DOHH2 (cell line): ENCODE measurements at regions not wholly inside any gene's neighbourhood (a gene's known extent, or its start where the extent isn't known, plus 50 kb on each side); places are given as distances from the start of the nearest gene placed in this dataset.

Experiments
- H3F3A ChIP-seq: fragments of 200-600 bp; sonication (generic), shearing (Covaris generic); 2 replicates; pipeline ENCODE4 v1.6.0; 2016; ENCODE audit warnings: antibody characterized with exemption, mild to moderate bottlenecking; ENCODE audit not compliant: control insufficient read depth, insufficient read depth
- H3K27ac ChIP-seq: fragments of 200-600 bp; sonication (generic); 2 replicates; pipeline ENCODE4 v1.5.1; 2014; ENCODE audit warnings: low read depth, mild to moderate bottlenecking, low read length, moderate library complexity
- H3K27me3 ChIP-seq: fragments of 200-600 bp; sonication (generic); 2 replicates; pipeline ENCODE4 v1.6.1; 2014; ENCODE audit warnings: mild to moderate bottlenecking, low read length, mixed read lengths; ENCODE audit not compliant: control insufficient read depth
- H3K36me3 ChIP-seq: fragments of 200-600 bp; sonication (generic); 2 replicates; pipeline ENCODE4 v1.6.1; 2014; ENCODE audit warnings: mild to moderate bottlenecking, low read length, moderate library complexity, mixed read lengths; ENCODE audit not compliant: control insufficient read depth
- H3K4me1 ChIP-seq: fragments of 200-600 bp; sonication (generic); 2 replicates; pipeline ENCODE4 v1.6.1; 2014; ENCODE audit warnings: mild to moderate bottlenecking, low read length, mixed read lengths; ENCODE audit not compliant: control insufficient read depth
- H3K4me2 ChIP-seq: fragments of 200-600 bp; sonication (generic); 2 replicates; pipeline ENCODE4 v1.6.0; 2014; ENCODE audit warnings: mild to moderate bottlenecking, low read length, moderate library complexity
- H3K4me3 ChIP-seq: fragments of 200-600 bp; sonication (generic); 2 replicates; pipeline ENCODE4 v1.5.1; 2014; ENCODE audit warnings: mild to moderate bottlenecking, low read length, mixed read lengths
- H3K79me2 ChIP-seq: fragments of 200-600 bp; sonication (generic); 2 replicates; pipeline ENCODE4 v1.6.1; 2014; ENCODE audit warnings: mild to moderate bottlenecking, low read length, mixed read lengths; ENCODE audit not compliant: control insufficient read depth
- H3K9me2 ChIP-seq: fragments of 200-600 bp; sonication (generic); replicated peaks from 2 replicates; pipeline ENCODE4 v1.6.1; 2014; ENCODE audit warnings: mild to moderate bottlenecking, low read length, mixed read lengths; ENCODE audit not compliant: control insufficient read depth
- H3K9me3 ChIP-seq: fragments of 200-600 bp; sonication (generic); 2 replicates; pipeline ENCODE4 v1.6.1; 2014; ENCODE audit warnings: antibody characterized with exemption, low read length, mixed read lengths; ENCODE audit not compliant: control insufficient read depth, insufficient read depth
- H4K20me1 ChIP-seq: fragments of 200-600 bp; sonication (generic); 2 replicates; pipeline ENCODE4 v1.6.0; 2014; ENCODE audit warnings: low read depth, mild to moderate bottlenecking, antibody characterized with exemption, low read length, moderate library complexity; ENCODE audit not compliant: control insufficient read depth, insufficient read depth
- EZH2phosphoT487 ChIP-seq: fragments of 200-600 bp; sonication (generic); IDR thresholded peaks from 2 replicates; pipeline ENCODE4 v1.6.1; 2017; ENCODE audit warnings: borderline replicate concordance, mild to moderate bottlenecking, antibody characterized with exemption, low read length, moderate library complexity, mixed read lengths
- TF ChIP-seq, protein P1 (sequence below): fragments of 200-600 bp; sonication (generic); IDR thresholded peaks from one replicate; pipeline ENCODE4 v1.5.1; 2014; ENCODE audit warnings: antibody characterized with exemption, mild to moderate bottlenecking, low read depth, low read length; ENCODE audit not compliant: poor library complexity, severe bottlenecking

DNA sequence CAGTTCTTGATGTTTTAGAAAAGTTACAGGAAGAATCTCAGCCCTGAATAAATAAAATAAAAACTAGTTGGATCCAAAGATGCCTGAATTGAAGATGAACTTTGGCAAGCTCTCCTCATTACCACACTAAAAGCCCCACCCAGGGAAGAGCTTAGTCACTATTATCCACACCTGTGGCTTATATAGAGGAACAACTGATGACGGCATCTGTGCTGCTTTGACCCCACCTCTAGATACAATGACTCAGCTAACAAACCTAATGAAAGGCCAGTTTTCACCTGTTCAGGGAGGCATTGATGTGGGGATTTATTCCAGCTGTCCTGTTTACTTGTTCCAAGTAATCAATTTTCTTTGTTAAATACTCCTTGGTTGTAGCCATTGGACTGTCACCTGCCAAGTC, 604.7 kb upstream of the EPHA6 start:
- Histone ChIP-seq H3K79me2 (no peaks in the 10 kb centered on the region), H3K36me3 (no peaks in the 10 kb centered on the region), H3K9me2 (no peaks in the 10 kb centered on the region), H3K27me3 (no peaks in the 10 kb centered on the region), H3K4me3 (no peak overlapping the region), H4K20me1 (no peaks in the 10 kb centered on the region), H3K9me3 (no peaks in the 10 kb centered on the region), H3F3A (no peaks in the 10 kb centered on the region), H3K4me2 (no peak overlapping the region), H3K4me1 (no peaks in the 10 kb centered on the region), H3K27ac (no peak overlapping the region)
- TF ChIP-seq EZH2phosphoT487 = no peak
- TF ChIP-seq, protein P1, sequence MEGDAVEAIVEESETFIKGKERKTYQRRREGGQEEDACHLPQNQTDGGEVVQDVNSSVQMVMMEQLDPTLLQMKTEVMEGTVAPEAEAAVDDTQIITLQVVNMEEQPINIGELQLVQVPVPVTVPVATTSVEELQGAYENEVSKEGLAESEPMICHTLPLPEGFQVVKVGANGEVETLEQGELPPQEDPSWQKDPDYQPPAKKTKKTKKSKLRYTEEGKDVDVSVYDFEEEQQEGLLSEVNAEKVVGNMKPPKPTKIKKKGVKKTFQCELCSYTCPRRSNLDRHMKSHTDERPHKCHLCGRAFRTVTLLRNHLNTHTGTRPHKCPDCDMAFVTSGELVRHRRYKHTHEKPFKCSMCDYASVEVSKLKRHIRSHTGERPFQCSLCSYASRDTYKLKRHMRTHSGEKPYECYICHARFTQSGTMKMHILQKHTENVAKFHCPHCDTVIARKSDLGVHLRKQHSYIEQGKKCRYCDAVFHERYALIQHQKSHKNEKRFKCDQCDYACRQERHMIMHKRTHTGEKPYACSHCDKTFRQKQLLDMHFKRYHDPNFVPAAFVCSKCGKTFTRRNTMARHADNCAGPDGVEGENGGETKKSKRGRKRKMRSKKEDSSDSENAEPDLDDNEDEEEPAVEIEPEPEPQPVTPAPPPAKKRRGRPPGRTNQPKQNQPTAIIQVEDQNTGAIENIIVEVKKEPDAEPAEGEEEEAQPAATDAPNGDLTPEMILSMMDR = no peak

DNA sequence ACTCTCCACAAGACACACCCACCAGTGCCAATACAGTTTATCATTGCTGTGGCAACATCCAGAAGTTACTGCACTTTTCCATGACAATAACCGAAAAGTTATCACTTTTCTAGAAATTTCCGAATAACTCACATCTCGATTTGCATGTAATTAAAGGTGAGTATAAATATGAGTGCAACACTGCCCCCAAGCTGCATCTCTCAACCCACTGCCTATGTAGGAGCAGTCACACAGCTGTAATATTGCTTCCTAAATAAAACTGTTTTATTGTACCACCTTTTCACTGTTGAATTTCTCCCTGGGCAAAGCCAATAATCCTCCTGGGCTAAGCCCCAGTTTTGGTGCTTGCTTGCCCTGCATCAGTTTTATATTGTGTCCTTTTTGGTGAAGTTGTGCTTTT, 601.0 kb upstream of the EPHA6 start:
- Histone ChIP-seq H3K27ac (no peak overlapping the region), H3F3A (no peaks in the 10 kb centered on the region), H3K4me3 (no peak overlapping the region), H3K9me2 (no peaks in the 10 kb centered on the region), H3K79me2 (no peaks in the 10 kb centered on the region), H3K27me3 (no peaks in the 10 kb centered on the region), H3K4me1 (no peaks in the 10 kb centered on the region), H4K20me1 (no peaks in the 10 kb centered on the region), H3K4me2 (no peak overlapping the region), H3K36me3 (no peaks in the 10 kb centered on the region), H3K9me3 (no peaks in the 10 kb centered on the region)
- TF ChIP-seq, protein P1 = no peak
- TF ChIP-seq EZH2phosphoT487 = no peak

DNA sequence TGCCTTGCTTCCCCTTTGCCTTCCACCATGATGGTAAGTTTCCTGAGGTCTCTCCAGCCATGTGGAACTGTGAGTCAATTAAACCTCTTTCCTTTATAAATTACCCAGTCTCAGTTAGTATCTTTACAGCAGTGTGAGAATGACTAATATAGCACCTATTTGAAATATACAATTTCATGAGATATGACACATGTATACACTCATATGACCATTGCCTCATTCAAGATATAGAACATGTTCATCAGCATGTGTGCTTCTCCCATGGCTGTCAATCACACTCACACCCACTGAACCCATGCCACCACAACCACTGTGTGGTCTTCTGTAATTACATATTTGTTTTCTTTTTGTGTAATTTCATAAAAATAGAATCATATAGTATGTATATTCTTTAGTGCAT, 599.5 kb upstream of the EPHA6 start:
- TF ChIP-seq, protein P1 = no peak
- TF ChIP-seq EZH2phosphoT487 = no peak
- Histone ChIP-seq H3K9me3 (no peaks in the 10 kb centered on the region), H3K9me2 (no peaks in the 10 kb centered on the region), H3K27ac (no peak overlapping the region), H4K20me1 (no peaks in the 10 kb centered on the region), H3K79me2 (no peaks in the 10 kb centered on the region), H3K4me2 (no peak overlapping the region), H3K36me3 (no peaks in the 10 kb centered on the region), H3F3A (no peaks in the 10 kb centered on the region), H3K27me3 (no peaks in the 10 kb centered on the region), H3K4me1 (no peaks in the 10 kb centered on the region), H3K4me3 (no peak overlapping the region)

DNA sequence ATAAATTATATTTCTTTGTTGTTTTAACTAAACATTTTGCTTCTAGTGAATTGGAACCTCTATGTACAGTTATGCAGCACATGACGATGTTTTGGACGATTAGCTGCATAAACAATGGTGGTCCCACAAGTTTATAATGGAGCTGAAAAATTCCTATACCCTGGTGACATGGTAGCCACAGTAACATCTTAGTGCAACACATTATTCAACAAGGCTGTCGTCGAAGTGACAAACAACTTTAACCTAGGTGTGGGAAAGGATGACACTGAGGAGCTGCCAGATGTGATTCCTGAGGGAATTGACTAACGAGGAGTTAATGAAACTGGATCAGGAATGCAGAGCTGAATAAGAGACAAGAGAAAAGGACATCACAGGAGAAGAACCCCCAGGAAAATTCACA, 588.9 kb upstream of the EPHA6 start:
- H3K4me1 ChIP-seq = no peaks in the 10 kb centered on the region
- no peaks in the 10 kb centered on the region for H3K27me3 ChIP-seq
- no peaks in the 10 kb centered on the region for H3K9me2 ChIP-seq
- H3F3A ChIP-seq = no peaks in the 10 kb centered on the region
- no peak overlapping the region for H3K27ac ChIP-seq
- TF ChIP-seq, protein P1 = no peak
- no peak for TF ChIP-seq EZH2phosphoT487
- H3K4me2 ChIP-seq = no peak overlapping the region
- H3K9me3 ChIP-seq = no peaks in the 10 kb centered on the region
- H4K20me1 ChIP-seq = no peaks in the 10 kb centered on the region
- H3K79me2 ChIP-seq = no peaks in the 10 kb centered on the region
- no peaks in the 10 kb centered on the region for H3K36me3 ChIP-seq
- no peak overlapping the region for H3K4me3 ChIP-seq
